HCT116 (cell line): ENCODE measurements at regions not wholly inside any gene's neighbourhood (a gene's known extent, or its start where the extent isn't known, plus 50 kb on each side); places are given as distances from the start of the nearest gene placed in this dataset.
A peak's percentile ranks its signal among the peaks of the same experiment; 100 is the strongest.

Experiments used
- ATAC-seq: fragments of 200-7000 bp; cut with Tn5 transposase; 2 replicates; pipeline ENCODE4 v1.9.1; 2020; ENCODE audit warnings: mild to moderate bottlenecking, moderate library complexity
- BruUV-seq: library from RNA; stranded (reverse); fragments of 400-500 nt; replicated peaks from 2 replicates; lab custom pipeline; 2021; lab: Mats Ljungman, UMichigan
- CTCF ChIA-PET: fragments of 300-600 bp; sonication (Branson Sonifier 250); formaldehyde crosslinking; loops from one replicate; lab custom pipeline; 2021; ENCODE audit warnings: antibody characterized with exemption; lab: Charles Lee
- POLR2A ChIA-PET: fragments of 300-600, 350-600 bp; sonication (Branson Sonifier 250); formaldehyde crosslinking; loops from one replicate; lab custom pipeline; 2021; ENCODE audit warnings: antibody characterized with exemption; lab: Charles Lee
- RAD21 ChIA-PET, 2 experiments: fragments of 300-600 bp; sonication (Branson Sonifier 250); formaldehyde crosslinking; loops; one replicate each; lab custom pipeline; 2023; ENCODE audit warnings: low total read pairs in 2 of 2; ENCODE audit not compliant: uncharacterized antibody in 2 of 2, unreplicated experiment in 2 of 2, low non-redundant PET in 1 of 2; lab: Charles Lee
- DNase-seq: peaks from one replicate; pipeline ENCODE4 v3.0.0-alpha.2; 2010; ENCODE audit warnings: low read depth, low spot score
- H2AFZ ChIP-seq: fragments of 200-600 bp; shearing (Covaris generic), sonication (generic); 2 replicates; pipeline ENCODE4 v1.6.1; 2017; ENCODE audit warnings: low read depth, mixed run types, mixed read lengths, antibody characterized with exemption, low read length; ENCODE audit not compliant: poor library complexity, severe bottlenecking
- H3K27ac ChIP-seq: 2 replicates; pipeline ENCODE4 v1.5.1; 2012; ENCODE audit warnings: low read depth, low read length
- H3K27me3 ChIP-seq: fragments of 200-600 bp; sonication (generic); 2 replicates; pipeline ENCODE4 v1.6.1; 2016; ENCODE audit warnings: mixed run types, low read length, mixed read lengths; ENCODE audit not compliant: insufficient read depth
- H3K36me3 ChIP-seq, 2 experiments: fragments of 200-500 bp in 1 of 2; fragments of 200-600 bp in 1 of 2; sonication (Bioruptor generic) in 1 of 2; sonication (generic) in 1 of 2; 2 replicates each; pipeline versions ENCODE4 v1.5.1 to v1.6.1; 2014 to 2016; ENCODE audit warnings: low read length in 2 of 2, inconsistent platforms in 1 of 2, mixed read lengths in 1 of 2, mixed run types in 1 of 2; ENCODE audit not compliant: insufficient read depth in 2 of 2, control insufficient read depth in 1 of 2
- H3K4me1 ChIP-seq, 2 experiments: fragments of 200-600 bp in 1 of 2; sonication (generic) in 1 of 2; 2 replicates each; pipeline versions ENCODE4 v1.5.1 to v1.6.1; 2012 to 2017; ENCODE audit warnings: low read length in 2 of 2, inconsistent platforms in 1 of 2, mild to moderate bottlenecking in 1 of 2, mixed read lengths in 1 of 2, mixed run types in 1 of 2, moderate library complexity in 1 of 2; ENCODE audit not compliant: insufficient read depth in 2 of 2, control insufficient read depth in 1 of 2
- H3K4me2 ChIP-seq: fragments of 200-600 bp; sonication (generic); 2 replicates; pipeline ENCODE4 v1.6.1; 2017; ENCODE audit warnings: mixed run types, low read length, mixed read lengths
- H3K4me3 ChIP-seq, 2 experiments: fragments of 200-600 bp in 1 of 2; sonication (generic) in 1 of 2; replicated peaks in 1 of 2; 2 replicates each; pipeline ENCODE4 v1.5.1; 2011 to 2016; ENCODE audit warnings: low read length in 2 of 2, control low read depth in 1 of 2, low read depth in 1 of 2, mild to moderate bottlenecking in 1 of 2, mixed read lengths in 1 of 2, mixed run types in 1 of 2
- H3K79me2 ChIP-seq: fragments of 200-600 bp; sonication (generic); 2 replicates; pipeline ENCODE4 v1.6.1; 2017; ENCODE audit warnings: mild to moderate bottlenecking, mixed run types, low read length, moderate library complexity, mixed read lengths; ENCODE audit not compliant: insufficient read depth
- H3K9ac ChIP-seq: fragments of 200-600 bp; sonication (generic); 2 replicates; pipeline ENCODE4 v1.6.1; 2016; ENCODE audit warnings: low read length, mixed read lengths
- H3K9me2 ChIP-seq: fragments of 200-600 bp; sonication (generic), shearing (Covaris generic); 2 replicates; pipeline ENCODE4 v1.6.1; 2017; ENCODE audit warnings: mixed run types, mild to moderate bottlenecking, moderate library complexity; ENCODE audit not compliant: insufficient read depth
- H3K9me3 ChIP-seq, 2 experiments: fragments of 200-500 bp in 1 of 2; fragments of 200-600 bp in 1 of 2; sonication (Bioruptor generic) in 1 of 2; sonication (generic) in 1 of 2; 2 replicates each; pipeline ENCODE4 v1.6.1; 2014 to 2017; ENCODE audit warnings: low read length in 2 of 2, mixed read lengths in 2 of 2, inconsistent platforms in 1 of 2, low read depth in 1 of 2, mild to moderate bottlenecking in 1 of 2, mixed run types in 1 of 2, moderate library complexity in 1 of 2; ENCODE audit not compliant: control insufficient read depth in 1 of 2, insufficient read depth in 1 of 2
- H4K20me1 ChIP-seq: fragments of 200-600 bp; sonication (generic), shearing (Covaris generic); 2 replicates; pipeline ENCODE4 v1.6.1; 2017; ENCODE audit warnings: mixed run types, mild to moderate bottlenecking, moderate library complexity; ENCODE audit not compliant: insufficient read depth
- RAD21 ChIP-seq: IDR thresholded peaks from 2 replicates; pipeline ENCODE4 v1.6.1; 2012; ENCODE audit warnings: low read depth, mild to moderate bottlenecking
- SRF ChIP-seq: IDR thresholded peaks from 2 replicates; pipeline ENCODE4 v1.6.1; 2012; ENCODE audit warnings: low read depth
- intact Hi-C: fragments of 100-400 bp; cut with micrococcal nuclease; formaldehyde crosslinking; loops from 2 replicates; pipeline ENCODE4 v1.10.0; 2022
- TF ChIP-seq, protein P1 (sequence below): IDR thresholded peaks from 2 replicates; pipeline ENCODE4 v1.6.1; 2012; ENCODE audit warnings: low read depth
- TF ChIP-seq, protein P2 (sequence below), 3 experiments: fragments of 200-600 bp in 1 of 3; sonication (generic) in 1 of 3; IDR thresholded peaks in 2 of 3; conservative IDR thresholded peaks in 1 of 3; 2 replicates each; pipeline ENCODE4 v1.5.1; 2012 to 2017; ENCODE audit warnings: low read depth in 2 of 3, low read length in 2 of 3, antibody characterized with exemption in 1 of 3, borderline replicate concordance in 1 of 3, control low read depth in 1 of 3, mild to moderate bottlenecking in 1 of 3, mixed read lengths in 1 of 3, mixed run types in 1 of 3, moderate library complexity in 1 of 3; ENCODE audit not compliant: insufficient read depth in 1 of 3

DNA sequence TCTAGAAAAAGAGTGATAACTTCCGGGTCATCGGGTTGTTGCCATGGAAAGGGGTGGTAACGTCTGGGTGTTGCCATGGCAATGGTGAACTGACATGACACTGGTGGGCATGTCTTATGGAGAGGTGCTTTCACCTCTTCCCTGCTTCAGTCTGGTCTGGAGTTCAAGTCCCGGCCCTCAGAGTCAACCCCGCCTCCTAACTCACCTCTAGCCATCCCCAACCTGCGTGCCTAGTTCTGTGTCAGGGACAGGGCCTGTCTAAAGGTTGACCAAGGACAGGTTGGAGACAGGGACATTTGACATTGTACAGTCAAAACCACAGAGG, 96.0 kb downstream of the LSM3 start:
- no peaks in the 10 kb centered on the region for H4K20me1 ChIP-seq
- intact Hi-C loops = no loop called here
- H3K27me3 ChIP-seq = no peaks in the 10 kb centered on the region
- H3K4me2 ChIP-seq = no peak overlapping the region
- no peaks in the 10 kb centered on the region for H3K4me1 ChIP-seq
- TF ChIP-seq, protein P1, sequence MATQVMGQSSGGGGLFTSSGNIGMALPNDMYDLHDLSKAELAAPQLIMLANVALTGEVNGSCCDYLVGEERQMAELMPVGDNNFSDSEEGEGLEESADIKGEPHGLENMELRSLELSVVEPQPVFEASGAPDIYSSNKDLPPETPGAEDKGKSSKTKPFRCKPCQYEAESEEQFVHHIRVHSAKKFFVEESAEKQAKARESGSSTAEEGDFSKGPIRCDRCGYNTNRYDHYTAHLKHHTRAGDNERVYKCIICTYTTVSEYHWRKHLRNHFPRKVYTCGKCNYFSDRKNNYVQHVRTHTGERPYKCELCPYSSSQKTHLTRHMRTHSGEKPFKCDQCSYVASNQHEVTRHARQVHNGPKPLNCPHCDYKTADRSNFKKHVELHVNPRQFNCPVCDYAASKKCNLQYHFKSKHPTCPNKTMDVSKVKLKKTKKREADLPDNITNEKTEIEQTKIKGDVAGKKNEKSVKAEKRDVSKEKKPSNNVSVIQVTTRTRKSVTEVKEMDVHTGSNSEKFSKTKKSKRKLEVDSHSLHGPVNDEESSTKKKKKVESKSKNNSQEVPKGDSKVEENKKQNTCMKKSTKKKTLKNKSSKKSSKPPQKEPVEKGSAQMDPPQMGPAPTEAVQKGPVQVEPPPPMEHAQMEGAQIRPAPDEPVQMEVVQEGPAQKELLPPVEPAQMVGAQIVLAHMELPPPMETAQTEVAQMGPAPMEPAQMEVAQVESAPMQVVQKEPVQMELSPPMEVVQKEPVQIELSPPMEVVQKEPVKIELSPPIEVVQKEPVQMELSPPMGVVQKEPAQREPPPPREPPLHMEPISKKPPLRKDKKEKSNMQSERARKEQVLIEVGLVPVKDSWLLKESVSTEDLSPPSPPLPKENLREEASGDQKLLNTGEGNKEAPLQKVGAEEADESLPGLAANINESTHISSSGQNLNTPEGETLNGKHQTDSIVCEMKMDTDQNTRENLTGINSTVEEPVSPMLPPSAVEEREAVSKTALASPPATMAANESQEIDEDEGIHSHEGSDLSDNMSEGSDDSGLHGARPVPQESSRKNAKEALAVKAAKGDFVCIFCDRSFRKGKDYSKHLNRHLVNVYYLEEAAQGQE = no peak
- no peaks in the 10 kb centered on the region for H3K36me3 ChIP-seq
- BruUV-seq = no TSS peak
- ChIA-PET POLR2A (no interaction called here), CTCF (no interaction called here), RAD21 (no interaction called here)
- no peak overlapping the region for H2AFZ ChIP-seq
- H3K79me2 ChIP-seq = no peaks in the 10 kb centered on the region
- no peak overlapping the region for H3K9ac ChIP-seq
- no peaks in the 10 kb centered on the region for H3K9me3 ChIP-seq
- no peak overlapping the region for H3K4me3 ChIP-seq
- H3K27ac ChIP-seq = no peak overlapping the region
- no peak for DNase-seq
- 0 out of 2 replicates have a peak, but pooled peaks have one; percentile 23 for ATAC-seq
- H3K9me2 ChIP-seq = no peaks in the 10 kb centered on the region

DNA sequence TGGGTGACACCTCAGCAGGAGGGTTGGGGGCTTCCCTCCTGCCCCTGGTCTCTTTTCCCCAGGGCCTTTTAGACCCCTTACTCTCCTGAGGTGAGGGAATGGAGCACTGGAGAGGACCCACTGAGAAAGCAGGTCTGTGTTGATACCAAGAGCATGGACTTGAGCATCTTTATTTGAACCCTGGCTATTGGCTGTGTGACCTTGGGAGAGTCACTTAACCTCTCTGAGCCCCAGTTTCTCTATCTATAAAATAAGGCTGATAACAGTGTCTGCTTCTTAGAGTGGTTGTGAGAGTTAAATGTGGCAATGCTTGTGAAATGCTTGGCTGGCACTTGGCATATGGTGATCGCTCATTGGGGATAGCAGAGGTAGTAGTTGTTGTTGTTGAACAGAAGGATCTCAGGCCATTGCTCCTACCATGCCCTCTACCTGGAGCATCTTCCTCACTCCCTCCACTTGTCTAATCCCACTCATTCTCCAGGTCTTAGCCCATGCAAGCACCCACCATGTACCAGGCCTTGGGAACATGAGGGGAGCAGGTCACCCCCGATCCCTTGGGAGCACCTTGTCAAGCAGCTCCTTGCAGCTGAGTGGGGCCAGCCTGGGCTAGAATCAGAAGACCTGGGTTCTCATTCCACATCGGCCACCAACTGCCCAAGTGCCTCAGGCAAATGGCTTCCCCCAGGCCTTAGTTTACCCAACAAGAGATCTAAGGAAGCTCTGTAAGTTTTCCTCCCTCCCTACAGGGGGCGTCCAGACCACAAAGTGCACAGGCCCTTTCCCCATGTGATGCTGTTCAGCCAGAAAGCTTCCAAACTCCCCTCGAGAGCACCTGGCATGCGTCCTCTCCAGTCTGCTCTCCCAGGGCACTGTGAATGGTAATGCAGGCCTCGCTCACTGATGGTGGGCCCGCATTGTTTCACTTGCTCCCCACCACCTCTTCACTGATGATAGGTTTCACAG, 96.7 kb downstream of the LSM3 start:
- intact Hi-C loops = no loop called here
- H3K9me3 ChIP-seq = no peaks in the 10 kb centered on the region
- ChIA-PET CTCF (interaction anchor here (0.7 to 1.3 kb wide), 8 partner anchors 10 to 186 kb away, joined by 3 to 5 read pairs (median 3); no protein-coding TSS in a partner anchor), POLR2A (no interaction called here), RAD21 (no interaction called here)
- H2AFZ ChIP-seq = peak overlapping the region; percentile 32
- no peaks in the 10 kb centered on the region for H3K9me2 ChIP-seq
- no peak overlapping the region for H3K9ac ChIP-seq
- ATAC-seq = peak; percentile 76
- DNase-seq = peak; percentile 16
- H3K4me1 ChIP-seq = peaks cover 0 to 6% of the 10 kb centered on the region in 2 experiments; a peak in 1 of 4 replicates
- H3K79me2 ChIP-seq = no peaks in the 10 kb centered on the region
- H3K27me3 ChIP-seq = no peaks in the 10 kb centered on the region
- no TSS peak for BruUV-seq
- no peaks in the 10 kb centered on the region for H3K36me3 ChIP-seq
- TF ChIP-seq, protein P2, sequence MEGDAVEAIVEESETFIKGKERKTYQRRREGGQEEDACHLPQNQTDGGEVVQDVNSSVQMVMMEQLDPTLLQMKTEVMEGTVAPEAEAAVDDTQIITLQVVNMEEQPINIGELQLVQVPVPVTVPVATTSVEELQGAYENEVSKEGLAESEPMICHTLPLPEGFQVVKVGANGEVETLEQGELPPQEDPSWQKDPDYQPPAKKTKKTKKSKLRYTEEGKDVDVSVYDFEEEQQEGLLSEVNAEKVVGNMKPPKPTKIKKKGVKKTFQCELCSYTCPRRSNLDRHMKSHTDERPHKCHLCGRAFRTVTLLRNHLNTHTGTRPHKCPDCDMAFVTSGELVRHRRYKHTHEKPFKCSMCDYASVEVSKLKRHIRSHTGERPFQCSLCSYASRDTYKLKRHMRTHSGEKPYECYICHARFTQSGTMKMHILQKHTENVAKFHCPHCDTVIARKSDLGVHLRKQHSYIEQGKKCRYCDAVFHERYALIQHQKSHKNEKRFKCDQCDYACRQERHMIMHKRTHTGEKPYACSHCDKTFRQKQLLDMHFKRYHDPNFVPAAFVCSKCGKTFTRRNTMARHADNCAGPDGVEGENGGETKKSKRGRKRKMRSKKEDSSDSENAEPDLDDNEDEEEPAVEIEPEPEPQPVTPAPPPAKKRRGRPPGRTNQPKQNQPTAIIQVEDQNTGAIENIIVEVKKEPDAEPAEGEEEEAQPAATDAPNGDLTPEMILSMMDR (IDR thresholded peaks at IDR 0.05 in 2 of 3, conservative IDR thresholded peaks at IDR 0.05 in 1 of 3; ENCODE audit: borderline replicate concordance in 1 of 3, insufficient read depth in 1 of 3, low read depth in 2 of 3, low read length in 2 of 3) = peak; percentile 57 to 62 (median 58); a peak in 5 of 6 replicates
- TF ChIP-seq RAD21 (peak; percentile 65), SRF (no peak)
- no peak overlapping the region for H3K27ac ChIP-seq
- no peak overlapping the region for H3K4me2 ChIP-seq
- no peaks in the 10 kb centered on the region for H4K20me1 ChIP-seq
- H3K4me3 ChIP-seq = no peak overlapping the region
